Endothelial cell of umbilical vein (primary cell): ENCODE measurements at regions not wholly inside any gene's neighbourhood (a gene's known extent, or its start where the extent isn't known, plus 50 kb on each side); places are given as distances from the start of the nearest gene placed in this dataset.

ENCODE experiments used
- BruUV-seq: library from RNA; stranded (reverse); fragments of 400-500 nt; replicated peaks from 2 replicates; lab custom pipeline; 2021; lab: Mats Ljungman, UMichigan
- CTCF ChIA-PET: fragments of 300-600, 350-600 bp; sonication (Branson Sonifier 250); formaldehyde crosslinking; loops from one replicate; lab custom pipeline; 2021; ENCODE audit warnings: antibody characterized with exemption, inconsistent platforms; lab: Charles Lee
- POLR2A ChIA-PET: fragments of 300-600, 350-600 bp; sonication (Branson Sonifier 250); formaldehyde crosslinking; loops from one replicate; lab custom pipeline; 2021; ENCODE audit warnings: antibody characterized with exemption, inconsistent platforms; lab: Charles Lee
- DNase-seq: peaks from one replicate; pipeline ENCODE4 v3.0.0-alpha.2; 2011; ENCODE audit warnings: low read depth, low spot score
- FAIRE-seq: peaks from 2 replicates; lab custom pipeline; 2011; peaks lifted over from hg19 to GRCh38; lab: Jason Lieb, UNC
- H2AFZ ChIP-seq: 2 replicates; pipeline ENCODE4 v1.6.0; 2012; ENCODE audit warnings: low read depth, low read length, control low read depth, inconsistent platforms
- H3K27ac ChIP-seq: 2 replicates; pipeline ENCODE4 v1.5.1; 2011; ENCODE audit warnings: low read depth, mild to moderate bottlenecking, control low read depth, low read length, moderate library complexity; ENCODE audit not compliant: insufficient read depth
- H3K27me3 ChIP-seq, 2 experiments: 2 replicates each; pipeline versions ENCODE4 v1.6.0 to v1.6.1; 2011; ENCODE audit warnings: low read length in 2 of 2, mixed read lengths in 1 of 2; ENCODE audit not compliant: control insufficient read depth in 2 of 2, insufficient read depth in 2 of 2
- H3K36me3 ChIP-seq, 2 experiments: 2 replicates in 1 of 2; 3 replicates in 1 of 2; pipeline ENCODE4 v1.5.1; 2011; ENCODE audit warnings: low read length in 2 of 2, mild to moderate bottlenecking in 1 of 2, moderate library complexity in 1 of 2; ENCODE audit not compliant: control insufficient read depth in 2 of 2, insufficient read depth in 2 of 2; ENCODE audit errors: extremely low read depth in 1 of 2
- H3K4me1 ChIP-seq: 3 replicates; pipeline ENCODE4 v1.5.1; 2011; ENCODE audit warnings: mild to moderate bottlenecking, low read length; ENCODE audit not compliant: control insufficient read depth, insufficient read depth; ENCODE audit errors: extremely low read depth
- H3K4me2 ChIP-seq: 2 replicates; pipeline ENCODE4 v1.6.1; 2011; ENCODE audit warnings: low read length, control low read depth, mixed read lengths; ENCODE audit not compliant: insufficient read depth
- H3K4me3 ChIP-seq, 3 experiments: fragments of 200-600 bp in 1 of 3; sonication (generic), shearing (Covaris generic) in 1 of 3; replicated peaks in 1 of 3; 2 replicates each; pipeline ENCODE4 v1.5.1; 2011 to 2016; ENCODE audit warnings: control low read depth in 3 of 3, low read length in 3 of 3, mild to moderate bottlenecking in 2 of 3, inconsistent platforms in 1 of 3, low read depth in 1 of 3, moderate library complexity in 1 of 3; ENCODE audit not compliant: insufficient read depth in 1 of 3
- H3K79me2 ChIP-seq: 2 replicates; pipeline ENCODE4 v1.6.0; 2012; ENCODE audit warnings: low read length, inconsistent platforms; ENCODE audit not compliant: control insufficient read depth, insufficient read depth
- H3K9ac ChIP-seq: replicated peaks from 2 replicates; pipeline ENCODE3; 2011; ENCODE audit warnings: low read length, control low read depth; ENCODE audit not compliant: insufficient read depth; ENCODE audit errors: extremely low read depth
- H3K9me1 ChIP-seq: replicated peaks from 3 replicates; pipeline ENCODE4 v1.6.0; 2011; ENCODE audit warnings: mild to moderate bottlenecking, low read length; ENCODE audit not compliant: control insufficient read depth, insufficient read depth; ENCODE audit errors: extremely low read depth
- H3K9me3 ChIP-seq: replicated peaks from 2 replicates; pipeline ENCODE4 v1.5.1; 2012; ENCODE audit warnings: low read length, inconsistent platforms; ENCODE audit not compliant: control insufficient read depth, insufficient read depth
- H4K20me1 ChIP-seq: replicated peaks from 2 replicates; pipeline ENCODE3; 2011; ENCODE audit warnings: mild to moderate bottlenecking, low read length; ENCODE audit not compliant: control insufficient read depth, insufficient read depth; ENCODE audit errors: extremely low read depth
- CTCF ChIP-seq, 2 donors: IDR thresholded peaks; 1 replicate in 1 of 2; 2 replicates in 1 of 2; pipeline ENCODE4 v1.5.1; 2011; ENCODE audit warnings: low read length in 2 of 2, mild to moderate bottlenecking in 2 of 2, moderate library complexity in 2 of 2, control low read depth in 1 of 2, inconsistent platforms in 1 of 2, low read depth in 1 of 2; ENCODE audit not compliant: insufficient read depth in 1 of 2; ENCODE audit errors: extremely low read depth in 1 of 2
- EZH2 ChIP-seq: IDR thresholded peaks from 2 replicates; pipeline ENCODE4 v1.6.1; 2012; ENCODE audit warnings: borderline replicate concordance, low read depth, mild to moderate bottlenecking, moderate library complexity, low read length, inconsistent platforms; ENCODE audit not compliant: severe bottlenecking
- FOS ChIP-seq: IDR thresholded peaks from 2 replicates; pipeline ENCODE4 v1.6.1; 2011; ENCODE audit warnings: mild to moderate bottlenecking, low read length, moderate library complexity, borderline replicate concordance; ENCODE audit not compliant: insufficient read depth
- GATA2 ChIP-seq: IDR thresholded peaks from 2 replicates; pipeline ENCODE4 v1.7.0; 2011; ENCODE audit warnings: low read depth, mild to moderate bottlenecking, moderate library complexity, mixed read lengths, low read length; ENCODE audit not compliant: insufficient read length, insufficient read depth
- JUN ChIP-seq: IDR thresholded peaks from 2 replicates; pipeline ENCODE4 v1.6.1; 2011; ENCODE audit warnings: borderline replicate concordance, low read depth; ENCODE audit not compliant: insufficient read length, insufficient read depth
- MAX ChIP-seq: IDR thresholded peaks from 2 replicates; pipeline ENCODE4 v1.6.1; 2011; ENCODE audit not compliant: insufficient read depth, insufficient read length
- MYC ChIP-seq: IDR thresholded peaks from one replicate; pipeline ENCODE4 v1.6.1; 2011; ENCODE audit warnings: mild to moderate bottlenecking, low read depth, low read length
- POLR2A ChIP-seq: IDR thresholded peaks from 2 replicates; pipeline ENCODE4 v1.6.1; 2012; ENCODE audit warnings: low read depth, mild to moderate bottlenecking, control low read depth, low read length
- POLR2AphosphoS5 ChIP-seq: IDR thresholded peaks from 2 replicates; pipeline ENCODE4 v1.6.1; 2012; ENCODE audit warnings: low read depth, mild to moderate bottlenecking, control low read depth, low read length, moderate library complexity; ENCODE audit not compliant: insufficient read depth
- dilution Hi-C: fragments of 300-500 bp; cut with MboI; formaldehyde crosslinking; loops from one replicate; pipeline ENCODE4 v1.15.0; 2019; ENCODE audit warnings: low sequenced_read_pairs; ENCODE audit not compliant: extremely low pct_ligation_motif_present
- intact Hi-C: fragments of 100-400 bp; cut with micrococcal nuclease; formaldehyde crosslinking; loops from one replicate; pipeline ENCODE4 v1.10.0; 2022

GRCh38 chr10:120978589-120979252 is 127.6 kb downstream of the WDR11 start:
- no TSS peak for BruUV-seq
- ChIA-PET POLR2A (no interaction called here), CTCF (interaction anchor here (0.8 kb wide), 1 partner anchor 30 kb away, joined by 3 read pairs; no protein-coding TSS in a partner anchor)
- H3K4me1 ChIP-seq: no peaks in the 10 kb centered on the region
- H3K27me3 ChIP-seq: peaks cover 9 to 16% of the 10 kb centered on the region in 2 experiments
- H3K4me3 ChIP-seq: no peak overlapping the region
- no peaks in the 10 kb centered on the region for H3K79me2 ChIP-seq
- intact Hi-C loops: no loop called here
- no peaks in the 10 kb centered on the region for H3K9me3 ChIP-seq
- no peak for TF ChIP-seq EZH2
- no peak for TF ChIP-seq POLR2AphosphoS5
- TF ChIP-seq MYC: no peak
- no peak for TF ChIP-seq POLR2A
- no peak for TF ChIP-seq CTCF (IDR thresholded peaks at IDR 0.05; ENCODE audit: extremely low read depth in 1 of 2, insufficient read depth in 1 of 2, low read depth in 1 of 2, low read length in 2 of 2)
- no peak for TF ChIP-seq GATA2
- TF ChIP-seq FOS: no peak
- TF ChIP-seq JUN: no peak
- no peak for TF ChIP-seq MAX
- H3K27ac ChIP-seq: no peak overlapping the region
- no peaks in the 10 kb centered on the region for H3K36me3 ChIP-seq
- H3K4me2 ChIP-seq: no peak overlapping the region
- no peak overlapping the region for H3K9ac ChIP-seq
- dilution Hi-C loops: no loop called here
- H3K9me1 ChIP-seq: no peaks in the 10 kb centered on the region
- H2AFZ ChIP-seq: no peak overlapping the region
- DNase-seq (no peak), FAIRE-seq (no peak)
- H4K20me1 ChIP-seq: no peaks in the 10 kb centered on the region
